A549 (cell line): ENCODE measurements at regions not wholly inside any gene's neighbourhood (a gene's known extent, or its start where the extent isn't known, plus 50 kb on each side); places are given as distances from the start of the nearest gene placed in this dataset.

Source experiments
- ATAC-seq, 2 experiments: fragments of 200-7000 bp in 1 of 2; fragments of >200 bp in 1 of 2; cut with Nextera tagmentation in 1 of 2; cut with Tn5 transposase in 1 of 2; 3 replicates each; pipeline versions ENCODE4 v1.8.0 to v1.9.1; 2018 to 2020; ENCODE audit warnings: mild to moderate bottlenecking in 1 of 2, moderate library complexity in 1 of 2
- CTCF ChIA-PET: fragments of 300-600 bp; sonication (Branson Sonifier 250); formaldehyde crosslinking; extraction: SDS; loops from one replicate; lab custom pipeline; 2021; ENCODE audit warnings: antibody characterized with exemption, inconsistent platforms; lab: Yijun Ruan, JAX
- POLR2A ChIA-PET: fragments of 350-600 bp; formaldehyde crosslinking; extraction: SDS; loops from one replicate; lab custom pipeline; 2021; ENCODE audit warnings: antibody characterized with exemption, inconsistent platforms; lab: Yijun Ruan, JAX
- DNase-seq, 2 experiments: peaks; one replicate each; pipeline versions ENCODE4 v3.0.0 to v3.0.0-alpha.2; 2011 to 2016; ENCODE audit warnings: low read depth in 1 of 2, low spot score in 1 of 2
- FAIRE-seq: peaks from 2 replicates; lab custom pipeline; 2011; peaks lifted over from hg19 to GRCh38; lab: Jason Lieb, UNC
- H3K27ac ChIP-seq, 2 experiments: fragments of >200 bp; sonication (Bioruptor Twin); formaldehyde crosslinking; 3 replicates each; pipeline ENCODE4 v1.5.1; 2016 to 2017
- H3K4me1 ChIP-seq: fragments of >200 bp; sonication (Bioruptor Twin); formaldehyde crosslinking; 3 replicates; pipeline ENCODE4 v1.6.1; 2016
- H3K4me2 ChIP-seq: fragments of >200 bp; sonication (Bioruptor Twin); formaldehyde crosslinking; 3 replicates; pipeline ENCODE4 v1.6.1; 2016
- H3K4me3 ChIP-seq: fragments of >200 bp; sonication (Bioruptor Twin); formaldehyde crosslinking; 3 replicates; pipeline ENCODE4 v1.5.1; 2016
- H3K9me3 ChIP-seq: fragments of >200 bp; sonication (Bioruptor Twin); formaldehyde crosslinking; 3 replicates; pipeline ENCODE4 v1.6.1; 2016
- CEBPB ChIP-seq, 2 experiments: fragments of >200 bp in 1 of 2; sonication (Bioruptor Twin) in 1 of 2; formaldehyde crosslinking in 1 of 2; IDR thresholded peaks; 2 replicates each; pipeline ENCODE4 v1.6.1; 2012 to 2016
- ESRRA ChIP-seq: fragments of 150-350 bp; IDR thresholded peaks from 2 replicates; pipeline ENCODE4 v1.6.1; 2014; ENCODE audit warnings: mild to moderate bottlenecking, low read length, borderline replicate concordance
- FOSB ChIP-seq: fragments of 250-450 bp; sonication (Bioruptor Pico); IDR thresholded peaks from 2 replicates; pipeline ENCODE4 v1.5.0; 2020; ENCODE audit warnings: mild to moderate bottlenecking, moderate library complexity
- FOSL2 ChIP-seq, 2 experiments: fragments of 450-650 bp in 1 of 2; fragments of >200 bp in 1 of 2; sonication (Bioruptor Twin) in 1 of 2; formaldehyde crosslinking; IDR thresholded peaks; 2 replicates each; pipeline versions ENCODE4 v1.5.0 to v1.6.1; 2016 to 2020; ENCODE audit warnings: mild to moderate bottlenecking in 1 of 2, moderate library complexity in 1 of 2
- HDAC2 ChIP-seq: fragments of 200-600 bp; sonication (generic); IDR thresholded peaks from 2 replicates; pipeline ENCODE4 v1.6.1; 2016
- HEYL ChIP-seq: fragments of 250-450 bp; sonication (Bioruptor Pico); IDR thresholded peaks from 2 replicates; pipeline ENCODE4 v1.8.0; 2021; ENCODE audit warnings: mild to moderate bottlenecking, moderate library complexity
- HOXB13 ChIP-seq: fragments of 250-450 bp; sonication (Bioruptor Pico); IDR thresholded peaks from 2 replicates; pipeline ENCODE4 v1.5.0; 2020; ENCODE audit warnings: low read depth, mild to moderate bottlenecking, moderate library complexity
- HOXB5 ChIP-seq: fragments of 250-450 bp; sonication (Bioruptor Pico); IDR thresholded peaks from 2 replicates; pipeline ENCODE4 v1.5.0; 2020; ENCODE audit warnings: mild to moderate bottlenecking, moderate library complexity
- KDM1A ChIP-seq: fragments of 200-600 bp; sonication (generic); IDR thresholded peaks from 2 replicates; pipeline ENCODE4 v1.6.1; 2016; ENCODE audit warnings: low read depth, mild to moderate bottlenecking
- MAFK ChIP-seq: fragments of 450-650 bp; IDR thresholded peaks from 2 replicates; pipeline ENCODE4 v1.6.1; 2014; ENCODE audit not compliant: partially characterized antibody
- MYC ChIP-seq: IDR thresholded peaks from 2 replicates; pipeline ENCODE4 v1.6.1; 2012; ENCODE audit warnings: mild to moderate bottlenecking, inconsistent platforms, low read length, improper control_type of control experiment, borderline replicate concordance
- NPAS2 ChIP-seq: fragments of 250-450 bp; sonication (Bioruptor Pico); IDR thresholded peaks from 2 replicates; pipeline ENCODE4 v1.8.0; 2022; ENCODE audit warnings: mild to moderate bottlenecking, moderate library complexity, borderline replicate concordance
- RARB ChIP-seq: fragments of 250-450 bp; sonication (Bioruptor Pico); IDR thresholded peaks from 2 replicates; pipeline ENCODE4 v1.8.0; 2021; ENCODE audit warnings: mild to moderate bottlenecking, moderate library complexity
- RFX5 ChIP-seq: fragments of 450-650 bp; IDR thresholded peaks from 2 replicates; pipeline ENCODE4 v1.7.1; 2014; ENCODE audit warnings: antibody characterized with exemption, mild to moderate bottlenecking, moderate library complexity
- RNF2 ChIP-seq: fragments of 200-600 bp; sonication (generic); IDR thresholded peaks from 2 replicates; pipeline ENCODE4 v1.6.1; 2016; ENCODE audit warnings: low read depth, mild to moderate bottlenecking, antibody characterized with exemption, moderate library complexity, borderline replicate concordance
- SMC3 ChIP-seq: fragments of >200 bp; sonication (Bioruptor Twin); formaldehyde crosslinking; IDR thresholded peaks from 3 replicates; pipeline ENCODE4 v1.6.1; 2018; ENCODE audit warnings: inconsistent platforms
- TFCP2L1 ChIP-seq: fragments of 250-450 bp; sonication (Bioruptor Pico); IDR thresholded peaks from 2 replicates; pipeline ENCODE4 v1.5.0; 2021; ENCODE audit warnings: mild to moderate bottlenecking
- TP53 ChIP-seq: fragments of 250-450 bp; sonication (Bioruptor Pico); IDR thresholded peaks from 2 replicates; pipeline ENCODE4 v1.5.0; 2021; ENCODE audit warnings: mild to moderate bottlenecking, moderate library complexity
- ZFP36 ChIP-seq: fragments of 450-650 bp; IDR thresholded peaks from 2 replicates; pipeline ENCODE4 v1.6.1; 2014; ENCODE audit warnings: borderline replicate concordance; ENCODE audit not compliant: partially characterized antibody
- ZSCAN20 ChIP-seq: fragments of 250-450 bp; sonication (Bioruptor Pico); IDR thresholded peaks from 2 replicates; pipeline ENCODE4 v1.8.0; 2022; ENCODE audit warnings: mild to moderate bottlenecking, moderate library complexity
- WGBS: methylation state at CpG from one replicate; pipeline ENCODE4 v1.1.6; 2017; ENCODE audit errors: missing lambda C conversion rate; 5-methylcytosine and 5-hydroxymethylcytosine counted together
- TF ChIP-seq, protein P1 (sequence below): fragments of 250-450 bp; sonication (Bioruptor Pico); IDR thresholded peaks from 2 replicates; pipeline ENCODE4 v1.5.0; 2021; ENCODE audit warnings: mild to moderate bottlenecking, moderate library complexity, borderline replicate concordance
- TF ChIP-seq, protein P2 (sequence below): IDR thresholded peaks from 2 replicates; pipeline ENCODE4 v1.6.1; 2012; ENCODE audit warnings: low read depth, borderline replicate concordance
- TF ChIP-seq, protein P3 (sequence below): fragments of 150-350 bp; IDR thresholded peaks from 2 replicates; pipeline ENCODE4 v1.6.1; 2014; ENCODE audit warnings: low read depth, mild to moderate bottlenecking, low read length
- TF ChIP-seq, protein P4 (sequence below): IDR thresholded peaks from 2 replicates; pipeline ENCODE4 v1.6.1; 2012

DNA sequence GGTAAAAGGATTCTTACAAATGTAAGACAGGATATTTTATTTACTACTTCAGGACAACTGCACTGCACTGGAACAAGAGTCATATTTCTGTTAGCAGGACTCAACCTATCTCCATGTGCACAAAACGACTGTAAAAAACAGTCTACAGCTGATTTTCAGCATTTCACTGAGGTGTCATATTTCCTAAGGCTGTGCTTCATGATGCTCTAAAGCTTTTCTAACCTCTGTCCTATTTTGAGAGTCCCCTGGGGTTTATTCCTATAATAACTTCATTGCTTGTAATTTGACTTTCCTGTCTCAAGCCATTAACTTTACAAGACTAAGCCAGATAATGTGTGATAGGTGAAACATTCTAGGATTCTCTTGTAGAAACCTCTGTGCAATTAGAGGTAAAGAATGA, 472.3 kb downstream of the HINT1 start:
- no peak for FAIRE-seq
- no peak for DNase-seq
- Histone ChIP-seq H3K9me3 (no peaks in the 10 kb centered on the region), H3K4me1 (peaks cover 3% of the 10 kb centered on the region; the same call in 1 of the 3 replicates), H3K4me2 (no peak overlapping the region), H3K4me3 (no peak overlapping the region), H3K27ac (no peak overlapping the region)
- ChIA-PET CTCF (no interaction called here), POLR2A (no interaction called here)
- ATAC-seq, result no peak
- TF ChIP-seq ZSCAN20 (CRISPR knock-in tag) (no peak), MYC (no peak), SMC3 (no peak), HEYL (CRISPR knock-in tag) (no peak), ZFP36 (no peak), TFCP2L1 (CRISPR knock-in tag) (no peak), HDAC2 (no peak), MAFK (no peak), RFX5 (no peak), FOSL2 (IDR thresholded peaks at IDR 0.05) (no peak), FOSL2 (CRISPR knock-in tag; IDR thresholded peaks at IDR 0.05) (no peak), RARB (CRISPR knock-in tag) (no peak), HOXB13 (CRISPR knock-in tag) (no peak), NPAS2 (CRISPR knock-in tag) (no peak), RNF2 (no peak)
- TF ChIP-seq, protein P1, sequence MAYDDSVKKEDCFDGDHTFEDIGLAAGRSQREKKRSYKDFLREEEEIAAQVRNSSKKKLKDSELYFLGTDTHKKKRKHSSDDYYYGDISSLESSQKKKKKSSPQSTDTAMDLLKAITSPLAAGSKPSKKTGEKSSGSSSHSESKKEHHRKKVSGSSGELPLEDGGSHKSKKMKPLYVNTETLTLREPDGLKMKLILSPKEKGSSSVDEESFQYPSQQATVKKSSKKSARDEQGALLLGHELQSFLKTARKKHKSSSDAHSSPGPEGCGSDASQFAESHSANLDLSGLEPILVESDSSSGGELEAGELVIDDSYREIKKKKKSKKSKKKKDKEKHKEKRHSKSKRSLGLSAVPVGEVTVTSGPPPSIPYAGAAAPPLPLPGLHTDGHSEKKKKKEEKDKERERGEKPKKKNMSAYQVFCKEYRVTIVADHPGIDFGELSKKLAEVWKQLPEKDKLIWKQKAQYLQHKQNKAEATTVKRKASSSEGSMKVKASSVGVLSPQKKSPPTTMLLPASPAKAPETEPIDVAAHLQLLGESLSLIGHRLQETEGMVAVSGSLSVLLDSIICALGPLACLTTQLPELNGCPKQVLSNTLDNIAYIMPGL (CRISPR knock-in tag), result no peak
- WGBS, result 26% methylated on average over 1 of the region's 1 CpG

DNA sequence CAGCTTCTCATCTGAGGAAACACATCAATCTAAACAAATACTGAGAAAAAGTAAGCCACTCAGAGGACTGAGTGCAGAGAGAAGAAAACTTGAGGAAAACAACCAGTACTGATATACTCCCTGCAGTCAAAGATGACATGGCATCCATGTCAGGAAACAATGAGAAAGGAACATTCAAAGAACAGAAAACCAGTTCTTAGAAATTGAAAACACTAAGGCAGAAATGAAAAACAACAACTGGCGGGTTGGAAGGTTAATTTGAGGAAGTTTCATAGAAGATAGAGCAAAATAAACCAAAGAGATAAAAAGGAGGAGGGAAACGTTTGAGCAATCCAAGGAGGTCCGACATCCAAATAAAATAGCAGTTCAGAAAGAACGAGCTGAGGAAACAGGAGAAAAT, 475.2 kb downstream of the HINT1 start:
- no peak for FAIRE-seq
- WGBS, result 53% methylated on average over 4 of the region's 4 CpGs

More for the DNA sequence above, 475.2 kb downstream of the HINT1 start:
- DNase-seq (no peak), ATAC-seq (no peak)
- Histone ChIP-seq H3K9me3 (no peaks in the 10 kb centered on the region), H3K27ac (no peak overlapping the region), H3K4me2 (no peak overlapping the region), H3K4me3 (no peak overlapping the region), H3K4me1 (no peaks in the 10 kb centered on the region)
- POLR2A ChIA-PET, result no interaction called here
- CTCF ChIA-PET, result no interaction called here
- TF ChIP-seq, protein P2, sequence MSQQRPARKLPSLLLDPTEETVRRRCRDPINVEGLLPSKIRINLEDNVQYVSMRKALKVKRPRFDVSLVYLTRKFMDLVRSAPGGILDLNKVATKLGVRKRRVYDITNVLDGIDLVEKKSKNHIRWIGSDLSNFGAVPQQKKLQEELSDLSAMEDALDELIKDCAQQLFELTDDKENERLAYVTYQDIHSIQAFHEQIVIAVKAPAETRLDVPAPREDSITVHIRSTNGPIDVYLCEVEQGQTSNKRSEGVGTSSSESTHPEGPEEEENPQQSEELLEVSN, result no peak
- TF ChIP-seq HOXB5 (CRISPR knock-in tag), result no peak
- TF ChIP-seq, protein P3, sequence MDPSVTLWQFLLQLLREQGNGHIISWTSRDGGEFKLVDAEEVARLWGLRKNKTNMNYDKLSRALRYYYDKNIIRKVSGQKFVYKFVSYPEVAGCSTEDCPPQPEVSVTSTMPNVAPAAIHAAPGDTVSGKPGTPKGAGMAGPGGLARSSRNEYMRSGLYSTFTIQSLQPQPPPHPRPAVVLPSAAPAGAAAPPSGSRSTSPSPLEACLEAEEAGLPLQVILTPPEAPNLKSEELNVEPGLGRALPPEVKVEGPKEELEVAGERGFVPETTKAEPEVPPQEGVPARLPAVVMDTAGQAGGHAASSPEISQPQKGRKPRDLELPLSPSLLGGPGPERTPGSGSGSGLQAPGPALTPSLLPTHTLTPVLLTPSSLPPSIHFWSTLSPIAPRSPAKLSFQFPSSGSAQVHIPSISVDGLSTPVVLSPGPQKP, result no peak
- TF ChIP-seq CEBPB (IDR thresholded peaks at IDR 0.05), result no peak
- TF ChIP-seq ZSCAN20 (CRISPR knock-in tag), result no peak
- no peak for TF ChIP-seq TP53 (CRISPR knock-in tag)
- no peak for TF ChIP-seq ESRRA
- TF ChIP-seq KDM1A, result no peak
- TF ChIP-seq, protein P1 (CRISPR knock-in tag), result no peak
- TF ChIP-seq FOSB (CRISPR knock-in tag), result no peak
- TF ChIP-seq, protein P4, sequence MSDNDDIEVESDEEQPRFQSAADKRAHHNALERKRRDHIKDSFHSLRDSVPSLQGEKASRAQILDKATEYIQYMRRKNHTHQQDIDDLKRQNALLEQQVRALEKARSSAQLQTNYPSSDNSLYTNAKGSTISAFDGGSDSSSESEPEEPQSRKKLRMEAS, result no peak
- TF ChIP-seq HDAC2, result no peak
- no peak for TF ChIP-seq RARB (CRISPR knock-in tag)
- TF ChIP-seq MYC, result no peak
